ENCODE measurements at regions not wholly inside any gene's neighbourhood (a gene's known extent, or its start where the extent isn't known, plus 50 kb on each side); places are given as distances from the start of the nearest gene placed in this dataset.
A peak's percentile ranks its signal among the peaks of the same experiment; 100 is the strongest.

DNA sequence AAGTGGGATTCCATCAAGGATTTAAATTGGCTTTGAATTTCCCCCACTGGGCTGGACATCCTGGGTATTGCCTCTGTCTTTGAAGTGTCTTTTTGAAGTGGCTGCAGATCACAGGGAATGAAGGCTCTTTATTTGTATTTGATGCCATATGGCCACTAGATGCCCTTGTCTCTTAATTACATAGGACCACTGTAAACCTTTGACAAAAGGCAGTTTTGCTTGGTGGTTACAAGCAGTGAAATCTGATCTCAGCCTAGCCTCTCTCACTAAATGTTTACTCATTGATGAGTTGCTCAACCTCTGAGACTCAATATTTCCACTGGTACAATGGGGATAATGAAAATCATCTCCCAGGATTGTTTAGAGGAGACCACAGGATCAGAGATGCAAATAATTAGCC is 102.2 kb downstream of the INSIG2 start:
- peaks cover 2% of the 10 kb centered on the region for H3K36me3 Mint-ChIP-seq
- H3K4me1 Mint-ChIP-seq: peaks cover 14% of the 10 kb centered on the region
- CTCF ChIA-PET: no interaction called here
- peaks cover 5% of the 10 kb centered on the region for H3K27me3 Mint-ChIP-seq
- no peak overlapping the region for H3K27ac Mint-ChIP-seq
- no peak overlapping the region for H3K4me3 Mint-ChIP-seq
- ATAC-seq: no peak
- DNase-seq: no peak
- no peaks in the 10 kb centered on the region for H3K9me3 Mint-ChIP-seq (ENCODE audit: low read depth)

DNA sequence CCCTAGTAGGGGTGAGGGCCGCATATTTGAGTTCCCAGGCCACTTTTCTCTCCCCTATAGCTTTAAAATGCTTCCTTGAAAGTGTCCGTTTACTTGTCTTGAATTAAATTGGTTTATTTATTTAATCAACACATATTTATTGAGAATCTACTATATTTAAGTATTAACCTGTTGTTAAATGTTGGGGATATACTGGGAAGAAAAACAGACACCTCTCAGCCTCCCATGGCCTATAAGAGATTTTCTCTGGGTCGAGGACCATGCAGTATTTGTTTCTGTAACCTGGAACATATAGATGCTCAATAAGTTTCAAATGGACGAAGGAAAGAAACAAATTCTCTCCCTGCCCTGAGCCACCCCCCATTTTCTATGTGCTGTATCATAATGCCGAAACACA is 98.6 kb downstream of the INSIG2 start:
- peak overlapping the region; percentile 96 for H3K27ac Mint-ChIP-seq
- H3K4me1 Mint-ChIP-seq: peaks cover 19% of the 10 kb centered on the region
- peaks cover 2% of the 10 kb centered on the region for H3K27me3 Mint-ChIP-seq
- no peak for ATAC-seq
- CTCF ChIA-PET: interaction anchor here (0.8 to 2.8 kb wide), 7 partner anchors 11 to 669 kb away, joined by 3 to 16 read pairs (median 4); partner anchors contain the start of gene INSIG2
- H3K4me3 Mint-ChIP-seq: peak overlapping the region; percentile 88
- peaks cover 2% of the 10 kb centered on the region for H3K36me3 Mint-ChIP-seq
- no peak for DNase-seq
- no peaks in the 10 kb centered on the region for H3K9me3 Mint-ChIP-seq (ENCODE audit: low read depth)

GRCh38 chr2:118186110-118186857 is 98.0 kb downstream of the INSIG2 start:
- Mint-ChIP-seq H3K36me3 (peaks cover 2% of the 10 kb centered on the region), H3K27me3 (no peaks in the 10 kb centered on the region), H3K4me3 (peak overlapping the region; percentile 88), H3K9me3 (ENCODE audit: low read depth) (no peaks in the 10 kb centered on the region), H3K27ac (peak overlapping the region; percentile 96), H3K4me1 (peaks cover 19% of the 10 kb centered on the region)
- CTCF ChIA-PET: interaction anchor here (0.6 to 2.8 kb wide), 7 partner anchors 10 to 669 kb away, joined by 3 to 16 read pairs (median 5); partner anchors contain the start of gene INSIG2
- DNase-seq (peak; percentile 93), ATAC-seq (peak; percentile 97)

DNA sequence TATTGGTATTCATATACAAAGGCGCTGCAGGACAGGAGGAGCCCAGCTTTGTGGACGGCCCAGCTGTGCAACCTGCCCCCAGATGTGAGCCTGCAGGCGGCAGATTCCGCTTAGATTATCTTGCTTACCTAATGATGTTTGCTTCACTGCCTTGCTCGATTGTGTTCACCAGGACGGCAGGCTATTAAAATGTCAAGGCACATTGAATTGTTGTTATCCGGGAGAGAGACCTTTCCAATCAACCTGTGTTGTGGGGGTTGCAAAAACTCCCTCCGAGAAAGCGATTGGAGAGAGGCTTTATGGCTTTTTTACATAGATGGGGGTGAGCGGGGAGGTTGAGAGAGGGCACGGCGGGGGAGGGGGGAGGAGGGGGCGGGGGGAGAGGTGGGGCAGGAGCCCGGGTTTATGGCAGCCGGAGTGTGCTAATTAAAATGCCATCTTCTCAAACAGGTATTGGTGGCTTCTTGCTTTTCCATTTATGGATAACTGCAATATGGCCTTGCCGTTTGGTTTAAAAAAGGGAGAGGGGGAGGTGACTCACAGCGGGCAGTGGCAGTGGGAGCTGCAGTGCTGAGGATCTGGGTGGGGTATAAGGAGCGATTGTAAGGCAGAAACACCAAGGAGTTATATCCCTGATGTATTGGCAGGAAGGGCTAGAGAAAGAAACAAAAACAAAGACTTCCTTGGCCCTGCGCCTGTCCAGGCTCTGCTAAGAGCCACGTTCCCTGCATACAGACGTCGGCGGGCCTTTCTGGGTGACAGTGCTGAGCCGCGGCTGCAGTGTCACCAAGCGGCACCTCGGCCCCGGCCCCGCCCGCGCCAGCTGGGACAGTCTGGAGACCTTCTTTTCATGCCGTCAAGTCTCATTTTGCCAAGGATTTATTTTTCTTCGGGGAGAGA is 97.2 kb downstream of the INSIG2 start:
- peak overlapping the region; percentile 88 for H3K4me3 Mint-ChIP-seq
- CTCF ChIA-PET: interaction anchor here (0.6 to 2.8 kb wide), 8 partner anchors 9 to 670 kb away, joined by 3 to 16 read pairs (median 4); partner anchors contain the start of gene INSIG2
- H3K36me3 Mint-ChIP-seq: peaks cover 2% of the 10 kb centered on the region
- H3K27ac Mint-ChIP-seq: peak overlapping the region; percentile 96
- ATAC-seq (peak; percentile 79), DNase-seq (peak; percentile 77)
- H3K4me1 Mint-ChIP-seq: peaks cover 19% of the 10 kb centered on the region
- H3K27me3 Mint-ChIP-seq: no peaks in the 10 kb centered on the region
- no peaks in the 10 kb centered on the region for H3K9me3 Mint-ChIP-seq (ENCODE audit: low read depth)

DNA sequence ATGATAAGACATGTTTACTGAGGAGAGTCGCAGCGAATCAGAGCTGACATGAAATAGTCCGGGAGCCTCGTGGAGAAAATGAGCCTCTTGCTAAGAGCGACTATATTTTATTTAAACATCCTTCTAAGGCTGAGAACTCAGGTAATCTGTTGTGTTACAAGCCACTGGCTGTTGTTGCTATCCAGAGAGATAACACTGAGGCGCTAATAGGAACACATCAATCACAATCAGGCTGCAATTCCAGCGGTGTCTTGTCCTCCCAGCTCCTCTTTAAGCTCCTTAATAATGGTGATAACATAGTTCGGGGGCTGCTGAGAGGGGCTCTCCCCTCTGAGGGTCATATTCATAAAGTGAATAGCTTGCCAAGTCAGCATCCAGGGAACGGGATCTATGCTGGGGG is 95.1 kb downstream of the INSIG2 start:
- peaks cover 19% of the 10 kb centered on the region for H3K4me1 Mint-ChIP-seq
- H3K36me3 Mint-ChIP-seq: peaks cover 2% of the 10 kb centered on the region
- ATAC-seq (no peak), DNase-seq (no peak)
- H3K4me3 Mint-ChIP-seq: no peak overlapping the region
- H3K27me3 Mint-ChIP-seq: no peaks in the 10 kb centered on the region
- no peaks in the 10 kb centered on the region for H3K9me3 Mint-ChIP-seq (ENCODE audit: low read depth)
- H3K27ac Mint-ChIP-seq: no peak overlapping the region
- CTCF ChIA-PET: interaction anchor here (0.9 to 1.1 kb wide), 2 partner anchors 14 to 137 kb away, joined by 4 read pairs; no protein-coding TSS in a partner anchor

- H3K36me3 Mint-ChIP-seq: no peaks in the 10 kb centered on the region
- H3K27ac Mint-ChIP-seq: no peak overlapping the region
- peaks cover 12% of the 10 kb centered on the region for H3K4me1 Mint-ChIP-seq
- CTCF ChIA-PET: no interaction called here
- no peak overlapping the region for H3K4me3 Mint-ChIP-seq
- no peaks in the 10 kb centered on the region for H3K9me3 Mint-ChIP-seq (ENCODE audit: low read depth)
- no peaks in the 10 kb centered on the region for H3K27me3 Mint-ChIP-seq
- ATAC-seq (no peak), DNase-seq (no peak)
These were observed 91.2 kb downstream of the INSIG2 start for GRCh38 chr2:118179445-118179844.

GRCh38 chr2:118177884-118178283 is 89.6 kb downstream of the INSIG2 start:
- H3K27ac Mint-ChIP-seq: no peak overlapping the region
- no peak overlapping the region for H3K4me3 Mint-ChIP-seq
- no peaks in the 10 kb centered on the region for H3K36me3 Mint-ChIP-seq
- H3K9me3 Mint-ChIP-seq (ENCODE audit: low read depth): no peaks in the 10 kb centered on the region
- no peak for ATAC-seq
- DNase-seq: no peak
- peaks cover 3% of the 10 kb centered on the region for H3K27me3 Mint-ChIP-seq
- CTCF ChIA-PET: interaction anchor here (1.5 kb wide), 1 partner anchor 131 kb away, joined by 3 read pairs; no protein-coding TSS in a partner anchor
- H3K4me1 Mint-ChIP-seq: peaks cover 12% of the 10 kb centered on the region

DNA sequence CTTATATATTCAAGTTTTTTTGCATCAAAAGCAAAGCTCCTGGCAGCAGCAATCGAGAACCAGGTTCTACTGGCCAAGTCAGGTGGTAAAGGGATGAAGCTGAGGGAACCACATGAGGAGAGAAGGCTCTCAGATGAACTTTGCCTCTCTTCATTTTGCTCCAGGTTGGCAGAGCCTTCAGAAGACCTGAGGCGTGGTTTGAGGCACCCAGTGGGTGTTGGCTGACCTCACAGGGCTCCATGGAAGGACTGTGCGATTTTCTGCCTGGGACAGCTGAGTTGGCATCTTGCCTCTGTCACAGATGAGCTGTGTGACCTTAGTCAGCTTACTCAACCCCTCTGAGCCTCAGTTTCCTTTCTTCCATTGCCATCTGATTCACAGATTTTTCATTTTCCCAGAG is 89.0 kb downstream of the INSIG2 start:
- H3K4me1 Mint-ChIP-seq: peaks cover 12% of the 10 kb centered on the region
- no peaks in the 10 kb centered on the region for H3K36me3 Mint-ChIP-seq
- H3K27me3 Mint-ChIP-seq: peaks cover 6% of the 10 kb centered on the region
- no peak for ATAC-seq
- H3K9me3 Mint-ChIP-seq (ENCODE audit: low read depth): no peaks in the 10 kb centered on the region
- H3K4me3 Mint-ChIP-seq: no peak overlapping the region
- H3K27ac Mint-ChIP-seq: no peak overlapping the region
- CTCF ChIA-PET: interaction anchor here (1.5 to 1.6 kb wide), 2 partner anchors 9 to 131 kb away, joined by 3 to 6 read pairs; no protein-coding TSS in a partner anchor
- no peak for DNase-seq

GRCh38 chr2:118176601-118177000 is 88.3 kb downstream of the INSIG2 start:
- no peak overlapping the region for H3K4me3 Mint-ChIP-seq
- ATAC-seq (no peak), DNase-seq (no peak)
- H3K9me3 Mint-ChIP-seq (ENCODE audit: low read depth): no peaks in the 10 kb centered on the region
- H3K4me1 Mint-ChIP-seq: peaks cover 12% of the 10 kb centered on the region
- CTCF ChIA-PET: interaction anchor here (1.1 to 1.6 kb wide), 3 partner anchors 10 to 130 kb away, joined by 3 to 6 read pairs (median 5); no protein-coding TSS in a partner anchor
- no peaks in the 10 kb centered on the region for H3K36me3 Mint-ChIP-seq
- no peak overlapping the region for H3K27ac Mint-ChIP-seq
- peaks cover 6% of the 10 kb centered on the region for H3K27me3 Mint-ChIP-seq

GRCh38 chr2:118171546-118171945 is 83.3 kb downstream of the INSIG2 start:
- Mint-ChIP-seq H3K4me1 (peaks cover 2% of the 10 kb centered on the region), H3K4me3 (no peak overlapping the region), H3K36me3 (no peaks in the 10 kb centered on the region), H3K27me3 (peaks cover 8% of the 10 kb centered on the region), H3K9me3 (ENCODE audit: low read depth) (no peaks in the 10 kb centered on the region), H3K27ac (no peak overlapping the region)
- no peak for DNase-seq
- CTCF ChIA-PET: no interaction called here
- ATAC-seq: no peak

DNA sequence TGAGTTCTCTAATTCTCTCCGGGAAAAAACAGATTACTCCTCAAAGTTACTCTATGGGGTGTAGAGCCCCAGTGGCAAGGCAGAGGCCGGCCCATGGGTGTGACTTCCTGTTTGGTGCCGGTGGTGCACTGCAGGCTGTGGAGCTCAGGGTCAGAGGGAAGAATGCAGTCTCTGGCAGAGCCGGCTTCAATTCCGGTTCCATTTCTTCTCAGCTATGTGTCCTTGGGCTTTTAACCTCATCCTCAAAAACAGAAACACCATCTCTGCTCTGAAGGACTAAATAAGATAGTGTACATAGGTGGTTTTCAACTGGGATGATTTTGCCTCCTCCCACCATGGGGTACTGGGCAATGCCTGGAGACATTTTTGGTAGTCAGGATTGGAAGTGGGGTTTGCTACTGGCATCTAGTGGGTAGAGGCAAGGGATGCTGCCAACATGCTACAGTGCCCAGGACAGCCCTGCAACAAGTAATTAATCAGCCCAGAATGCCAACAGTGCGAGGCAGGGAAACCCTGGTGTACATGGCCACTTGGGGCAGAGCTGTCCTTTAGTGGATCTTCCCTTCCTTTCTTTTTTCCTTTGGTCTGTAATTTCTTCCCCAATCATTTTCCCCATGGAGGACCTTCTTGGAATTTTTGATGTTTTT is 81.2 kb downstream of the INSIG2 start:
- ATAC-seq (peak; percentile 91), DNase-seq (peak; percentile 64)
- Mint-ChIP-seq H3K4me3 (no peak overlapping the region), H3K27me3 (peaks cover 12% of the 10 kb centered on the region), H3K9me3 (ENCODE audit: low read depth) (no peaks in the 10 kb centered on the region), H3K27ac (peak overlapping the region; percentile 21), H3K36me3 (peaks cover 2% of the 10 kb centered on the region), H3K4me1 (no peaks in the 10 kb centered on the region)
- CTCF ChIA-PET: interaction anchor here (0.7 to 1.1 kb wide), 2 partner anchors 14 to 15 kb away, joined by 3 to 4 read pairs; no protein-coding TSS in a partner anchor

- Mint-ChIP-seq H3K9me3 (ENCODE audit: low read depth) (no peaks in the 10 kb centered on the region), H3K4me3 (no peak overlapping the region), H3K27ac (no peak overlapping the region), H3K27me3 (peaks cover 14% of the 10 kb centered on the region), H3K4me1 (no peaks in the 10 kb centered on the region), H3K36me3 (peaks cover 2% of the 10 kb centered on the region)
- ATAC-seq (no peak), DNase-seq (no peak)
- CTCF ChIA-PET: interaction anchor here (1.1 kb wide), 1 partner anchor 15 kb away, joined by 4 read pairs; no protein-coding TSS in a partner anchor
These were observed 80.3 kb downstream of the INSIG2 start for GRCh38 chr2:118168615-118169014.

DNA sequence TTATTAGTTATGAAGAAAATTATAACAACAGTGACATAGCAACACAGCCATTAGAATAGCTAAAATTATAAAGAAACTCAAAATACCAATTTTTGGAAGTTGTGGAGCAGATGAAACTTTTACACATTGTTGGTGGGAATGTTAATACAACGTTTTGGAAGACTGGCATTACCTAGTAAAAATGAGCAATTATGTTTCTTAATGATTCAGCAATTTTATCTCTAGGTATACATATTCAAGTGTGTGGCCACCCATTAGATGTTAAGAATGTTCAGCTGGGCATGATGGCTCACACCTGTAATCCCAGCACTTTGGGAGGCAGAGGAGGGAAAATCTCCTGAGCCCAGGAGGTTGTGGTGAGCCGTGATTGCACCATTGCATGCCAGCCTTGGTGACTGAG is 78.8 kb downstream of the INSIG2 start:
- peaks cover 13% of the 10 kb centered on the region for H3K27me3 Mint-ChIP-seq
- H3K27ac Mint-ChIP-seq: no peak overlapping the region
- H3K4me3 Mint-ChIP-seq: no peak overlapping the region
- no peaks in the 10 kb centered on the region for H3K9me3 Mint-ChIP-seq (ENCODE audit: low read depth)
- CTCF ChIA-PET: interaction anchor here (1.1 kb wide), 1 partner anchor 9 kb away, joined by 5 read pairs; no protein-coding TSS in a partner anchor
- H3K36me3 Mint-ChIP-seq: peaks cover 2% of the 10 kb centered on the region
- DNase-seq (no peak), ATAC-seq (no peak)
- H3K4me1 Mint-ChIP-seq: no peaks in the 10 kb centered on the region
